GM19351 (cell line): ENCODE measurements at regions not wholly inside any gene's neighbourhood (a gene's known extent, or its start where the extent isn't known, plus 50 kb on each side); places are given as distances from the start of the nearest gene placed in this dataset.
"Not testable (repeated sequence)": the region's sequence is repeated elsewhere in the genome, so short reads cannot be mapped to it uniquely, and the experiment has no call there.

Experiments
- ATAC-seq: cut with Tn5 transposase; IDR thresholded peaks from one replicate; pipeline ENCODE4 v1.9.1; 2021; ENCODE audit warnings: mild to moderate bottlenecking, moderate library complexity; ENCODE audit not compliant: unreplicated experiment

- ATAC-seq: no peak
Measured at GRCh38 chr11:130526846-130527245, 78.4 kb downstream of the ADAMTS15 start.

GRCh38 chr11:130527636-130528297 lies 79.3 kb downstream of the ADAMTS15 start:
- ATAC-seq: no peak

GRCh38 chr11:130528298-130529261 lies 80.1 kb downstream of the ADAMTS15 start:
- ATAC-seq: no peak

- ATAC-seq: no peak
Measured at GRCh38 chr11:130529366-130529765, 80.9 kb downstream of the ADAMTS15 start.

- ATAC-seq: no peak
Measured at GRCh38 chr11:130531061-130531460, 82.6 kb downstream of the ADAMTS15 start.

GRCh38 chr11:130533113-130533798 lies 84.8 kb downstream of the ADAMTS15 start:
- ATAC-seq: no peak

- ATAC-seq: no peak
Measured at GRCh38 chr11:130533871-130534270, 85.4 kb downstream of the ADAMTS15 start.

- no peak for ATAC-seq
Measured at GRCh38 chr11:130534551-130534950, 86.1 kb downstream of the ADAMTS15 start.

- ATAC-seq: no peak
Measured at GRCh38 chr11:130535520-130535919, 87.1 kb downstream of the ADAMTS15 start.

- no peak for ATAC-seq
Measured at GRCh38 chr11:130536106-130537040, 87.9 kb downstream of the ADAMTS15 start.

GRCh38 chr11:130539680-130540079 lies 91.2 kb downstream of the ADAMTS15 start:
- ATAC-seq: not testable (repeated sequence)

GRCh38 chr11:130544266-130544665 lies 95.8 kb downstream of the ADAMTS15 start:
- ATAC-seq: no peak

- no peak for ATAC-seq
Measured at GRCh38 chr11:130545449-130546072, 97.1 kb downstream of the ADAMTS15 start.

GRCh38 chr11:130546438-130546837 lies 98.0 kb downstream of the ADAMTS15 start:
- ATAC-seq: no peak

- no peak for ATAC-seq
Measured at GRCh38 chr11:130546901-130547694, 98.7 kb downstream of the ADAMTS15 start.

GRCh38 chr11:130547761-130548490 lies 99.5 kb downstream of the ADAMTS15 start:
- ATAC-seq: no peak

- no peak for ATAC-seq
Measured at GRCh38 chr11:130548491-130548833, 100.0 kb downstream of the ADAMTS15 start.

GRCh38 chr11:130549393-130549999 lies 101.1 kb downstream of the ADAMTS15 start:
- no peak for ATAC-seq
